ACC112 (cell line): ENCODE measurements at regions not wholly inside any gene's neighbourhood (a gene's known extent, or its start where the extent isn't known, plus 50 kb on each side); places are given as distances from the start of the nearest gene placed in this dataset.

Experiments used
- H2AFZ ChIP-seq: fragments of 200-600 bp; sonication (generic); one replicate; pipeline ENCODE4 v1.6.0; 2017; ENCODE audit warnings: antibody characterized with exemption, low read length; ENCODE audit not compliant: unreplicated experiment
- H3K27ac ChIP-seq: fragments of 200-600 bp; sonication (generic); 2 replicates; pipeline ENCODE4 v1.5.1; 2014; ENCODE audit warnings: low read depth, mild to moderate bottlenecking, antibody characterized with exemption, low read length, moderate library complexity
- H3K27me3 ChIP-seq: fragments of 200-600 bp; sonication (generic); 2 replicates; pipeline ENCODE4 v1.6.1; 2014; ENCODE audit warnings: mild to moderate bottlenecking, antibody characterized with exemption, low read length, moderate library complexity, mixed read lengths; ENCODE audit not compliant: insufficient read depth
- H3K36me3 ChIP-seq: fragments of 200-600 bp; sonication (generic); 2 replicates; pipeline ENCODE4 v1.6.1; 2016; ENCODE audit warnings: mild to moderate bottlenecking, antibody characterized with exemption, low read length, moderate library complexity, mixed read lengths; ENCODE audit not compliant: insufficient read depth
- H3K4me1 ChIP-seq: fragments of 200-600 bp; sonication (generic); one replicate; pipeline ENCODE4 v1.6.1; 2016; ENCODE audit warnings: low read length, mixed read lengths; ENCODE audit not compliant: insufficient read depth, unreplicated experiment, control insufficient read depth
- H3K4me3 ChIP-seq: fragments of 200-600 bp; sonication (generic); 2 replicates; pipeline ENCODE4 v1.5.1; 2014; ENCODE audit warnings: mild to moderate bottlenecking, low read depth, low read length
- H3K79me2 ChIP-seq: fragments of 200-600 bp; sonication (generic); one replicate; pipeline ENCODE4 v1.6.0; 2016; ENCODE audit warnings: low read length; ENCODE audit not compliant: control insufficient read depth, unreplicated experiment, insufficient read depth

DNA sequence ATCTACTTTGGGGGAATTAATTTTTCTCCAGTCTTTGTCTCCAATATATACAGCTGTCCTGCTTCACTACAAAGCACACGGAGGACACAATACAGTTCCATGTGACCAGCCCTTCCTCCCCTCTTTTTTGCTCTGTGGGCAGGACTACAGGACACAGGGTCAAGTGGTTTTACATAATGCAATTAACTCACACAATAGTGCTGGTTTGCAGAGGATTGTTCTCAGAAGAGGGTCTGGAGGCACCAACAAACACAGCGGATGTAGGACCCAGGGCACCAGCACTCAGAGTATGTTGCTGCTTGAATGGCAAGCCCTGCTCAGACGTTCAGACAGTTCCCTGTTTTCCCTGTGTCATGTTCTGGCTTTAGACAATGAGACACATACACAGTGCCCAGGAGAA, 52.0 kb upstream of the NPTX2 start:
- Histone ChIP-seq H3K27ac (no peak overlapping the region), H3K79me2 (no peaks in the 10 kb centered on the region), H3K4me3 (no peak overlapping the region), H3K4me1 (no peaks in the 10 kb centered on the region), H2AFZ (no peak overlapping the region), H3K27me3 (peaks cover 27% of the 10 kb centered on the region; the same call in 1 of the 2 replicates), H3K36me3 (no peaks in the 10 kb centered on the region)

DNA sequence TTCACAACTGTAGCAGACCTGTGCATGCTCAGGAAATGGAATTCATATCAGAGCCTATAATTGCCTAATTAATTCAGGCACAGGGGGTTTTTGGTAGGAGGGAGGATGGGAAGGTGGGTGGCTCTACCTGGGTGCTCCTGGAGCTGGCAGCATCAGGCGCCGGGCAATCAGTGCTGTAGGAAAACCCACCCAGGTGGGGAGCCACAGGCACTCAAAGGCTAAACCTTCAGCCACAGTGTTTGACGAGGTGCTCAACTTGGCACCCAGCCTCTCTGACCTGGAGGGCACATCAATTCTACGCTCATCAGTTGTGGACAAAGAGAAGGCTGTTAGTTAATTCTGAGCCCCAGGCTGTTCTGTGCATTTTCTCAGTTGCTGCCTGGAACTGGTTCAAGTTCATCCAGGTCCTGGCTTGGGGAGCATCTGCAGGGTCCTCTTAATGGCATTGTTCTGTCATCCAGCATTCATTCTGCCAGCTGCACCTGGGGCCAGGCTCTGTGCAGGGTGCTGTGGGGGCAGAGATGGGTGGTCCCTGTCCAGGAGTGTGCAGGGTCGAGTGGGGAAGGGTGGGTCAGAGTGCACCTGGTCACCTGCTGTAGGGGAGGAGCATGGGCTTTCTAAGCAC, 54.1 kb upstream of the NPTX2 start:
- no peaks in the 10 kb centered on the region for H3K79me2 ChIP-seq
- H3K4me1 ChIP-seq: no peaks in the 10 kb centered on the region
- no peak overlapping the region for H3K4me3 ChIP-seq
- H3K36me3 ChIP-seq: no peaks in the 10 kb centered on the region
- H3K27me3 ChIP-seq: peaks cover 15% of the 10 kb centered on the region; the same call in 1 of the 2 replicates
- H3K27ac ChIP-seq: no peak overlapping the region
- no peak overlapping the region for H2AFZ ChIP-seq

DNA sequence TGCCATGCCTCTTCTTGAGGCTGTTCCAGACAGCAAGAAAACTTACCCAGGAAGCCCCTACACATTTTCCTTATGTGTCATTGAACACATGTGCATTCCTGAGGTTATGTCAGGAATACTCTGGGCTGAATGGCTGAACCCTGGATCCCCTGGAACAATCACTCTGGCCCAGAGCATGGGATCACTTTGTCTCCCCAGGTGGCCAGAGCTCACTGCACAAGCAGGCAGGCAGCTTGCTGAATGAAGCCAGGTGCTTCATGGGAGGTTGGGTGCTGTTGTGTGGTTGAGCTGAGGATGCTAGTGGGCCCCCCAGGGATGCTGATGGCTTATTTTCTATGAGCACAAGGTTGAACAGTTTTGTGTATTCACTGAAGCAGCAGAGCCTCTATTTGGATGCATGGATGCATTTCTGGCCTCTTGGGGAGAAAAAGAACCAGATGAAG, 54.7 kb upstream of the NPTX2 start:
- no peak overlapping the region for H2AFZ ChIP-seq
- peaks cover 14% of the 10 kb centered on the region for H3K27me3 ChIP-seq
- H3K79me2 ChIP-seq: no peaks in the 10 kb centered on the region
- no peaks in the 10 kb centered on the region for H3K36me3 ChIP-seq
- H3K4me3 ChIP-seq: no peak overlapping the region
- H3K27ac ChIP-seq: no peak overlapping the region
- H3K4me1 ChIP-seq: no peaks in the 10 kb centered on the region

DNA sequence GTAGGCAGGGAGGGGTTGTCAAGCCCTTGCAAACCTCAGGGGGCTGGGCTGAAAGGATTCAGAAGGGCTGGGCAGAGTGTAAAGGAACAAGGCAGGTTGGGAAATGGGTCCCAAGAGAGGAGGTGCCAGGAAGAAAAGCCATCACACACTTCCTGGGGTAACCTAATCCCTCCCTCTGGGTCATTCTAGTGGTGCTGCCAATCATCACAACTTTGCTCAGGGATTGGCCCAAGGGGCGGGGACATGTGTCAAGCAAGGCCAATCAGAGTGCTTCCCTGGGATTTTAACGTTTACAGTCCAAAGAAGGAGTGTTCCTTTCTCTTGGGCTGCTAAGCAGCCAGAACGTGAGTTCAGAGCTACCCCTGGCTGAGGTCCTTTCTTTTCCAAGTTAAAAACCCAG, 57.1 kb upstream of the NPTX2 start:
- Histone ChIP-seq H3K4me3 (no peak overlapping the region), H3K27ac (no peak overlapping the region), H2AFZ (no peak overlapping the region)

DNA sequence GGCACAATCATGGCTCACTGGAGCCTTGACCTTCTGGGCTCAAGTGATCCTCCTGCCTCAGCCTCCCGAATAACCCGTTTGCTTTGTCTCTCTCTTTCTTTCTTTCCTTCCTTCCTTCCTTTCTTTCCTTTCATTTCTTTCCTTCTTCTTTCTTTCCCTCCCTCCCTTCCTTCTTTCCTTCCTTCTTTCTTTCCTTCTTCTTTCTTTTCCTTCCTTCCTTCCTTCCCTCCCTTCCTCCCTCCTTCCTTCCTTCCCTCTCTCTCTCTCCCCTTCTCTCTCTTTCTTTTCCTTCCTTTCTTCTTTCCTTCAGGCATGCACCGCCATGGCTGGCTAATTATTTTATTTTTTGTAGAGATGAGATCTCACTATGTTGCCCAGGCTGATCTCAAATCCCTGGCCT, 57.9 kb upstream of the NPTX2 start:
- Histone ChIP-seq H3K36me3 (no peaks in the 10 kb centered on the region), H3K79me2 (no peaks in the 10 kb centered on the region), H3K27ac (no peak overlapping the region), H2AFZ (no peak overlapping the region), H3K27me3 (peaks cover 21% of the 10 kb centered on the region), H3K4me3 (no peak overlapping the region), H3K4me1 (no peaks in the 10 kb centered on the region)

More for the DNA sequence above, 57.1 kb upstream of the NPTX2 start:
- no peaks in the 10 kb centered on the region for H3K4me1 ChIP-seq
- no peaks in the 10 kb centered on the region for H3K36me3 ChIP-seq
- H3K79me2 ChIP-seq: no peaks in the 10 kb centered on the region
- H3K27me3 ChIP-seq: peaks cover 21% of the 10 kb centered on the region

DNA sequence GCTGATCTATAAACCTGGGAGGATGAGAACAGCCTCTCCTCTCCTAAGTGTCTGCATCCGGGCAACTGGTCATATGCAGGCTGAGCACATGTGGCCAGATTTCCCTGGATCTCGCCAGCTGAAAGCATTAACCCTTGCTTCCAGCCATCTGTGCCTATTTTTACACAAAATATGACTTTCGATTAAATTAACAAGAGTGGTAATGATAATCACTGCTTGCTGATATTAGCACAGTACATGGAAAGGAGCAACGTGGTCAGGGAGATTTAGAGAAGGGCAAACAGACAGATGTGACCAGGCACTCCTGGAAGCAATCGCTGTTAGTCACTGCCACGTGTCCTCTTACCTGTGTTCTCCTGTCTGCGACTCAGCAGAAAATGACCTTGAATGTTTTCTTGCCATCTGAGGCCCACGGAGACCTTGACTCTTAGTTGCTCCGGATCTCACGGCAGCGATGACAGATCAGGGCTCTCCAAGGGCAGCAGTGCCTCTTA, 59.5 kb upstream of the NPTX2 start:
- Histone ChIP-seq H3K4me3 (no peak overlapping the region), H3K27me3 (peaks cover 21% of the 10 kb centered on the region), H3K79me2 (no peaks in the 10 kb centered on the region), H3K4me1 (no peaks in the 10 kb centered on the region), H2AFZ (no peak overlapping the region), H3K27ac (no peak overlapping the region), H3K36me3 (no peaks in the 10 kb centered on the region)

DNA sequence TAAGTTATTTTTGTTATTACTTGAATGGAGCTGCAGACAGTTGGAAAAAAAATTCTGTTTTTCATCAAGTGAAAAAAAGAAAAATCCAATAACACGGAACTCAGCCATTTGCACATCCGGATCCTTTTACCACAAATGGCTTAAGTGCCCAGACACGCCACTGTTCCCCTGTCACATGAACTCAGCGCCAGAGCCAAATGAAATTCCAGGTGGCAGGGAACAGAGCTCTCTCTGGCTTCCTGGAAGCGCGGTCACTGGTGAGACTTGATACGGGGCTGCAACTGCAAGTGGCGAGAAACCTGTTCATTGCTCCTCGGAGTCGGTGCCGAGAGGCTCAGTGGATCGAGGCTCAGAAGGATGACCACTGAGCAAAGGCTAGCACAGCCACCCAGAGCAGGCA, 60.8 kb upstream of the NPTX2 start:
- Histone ChIP-seq H3K27ac (no peak overlapping the region), H3K4me1 (no peaks in the 10 kb centered on the region), H3K27me3 (peaks cover 21% of the 10 kb centered on the region), H2AFZ (no peak overlapping the region), H3K36me3 (no peaks in the 10 kb centered on the region), H3K4me3 (no peak overlapping the region), H3K79me2 (no peaks in the 10 kb centered on the region)

DNA sequence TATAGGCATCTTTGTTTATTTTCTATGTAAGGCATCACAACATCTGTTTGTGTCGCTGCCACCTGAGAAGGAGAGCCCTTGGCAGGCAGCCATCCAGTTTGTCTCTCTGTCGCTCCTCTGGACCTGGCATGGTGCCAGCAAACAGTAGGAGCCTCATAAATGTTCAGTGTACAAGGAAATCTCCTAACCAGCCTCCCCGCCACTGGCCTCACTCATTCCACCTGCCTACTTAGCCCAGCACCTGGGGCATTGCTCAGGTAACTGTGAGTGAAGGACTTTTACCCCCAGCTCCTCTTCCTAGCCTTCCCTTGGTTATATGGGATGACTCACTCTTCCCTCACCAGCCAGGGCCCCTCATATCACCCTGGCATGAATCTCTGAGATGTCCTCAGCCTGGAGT, 61.7 kb upstream of the NPTX2 start:
- Histone ChIP-seq H3K4me1 (no peaks in the 10 kb centered on the region), H3K27ac (no peak overlapping the region), H2AFZ (no peak overlapping the region)

DNA sequence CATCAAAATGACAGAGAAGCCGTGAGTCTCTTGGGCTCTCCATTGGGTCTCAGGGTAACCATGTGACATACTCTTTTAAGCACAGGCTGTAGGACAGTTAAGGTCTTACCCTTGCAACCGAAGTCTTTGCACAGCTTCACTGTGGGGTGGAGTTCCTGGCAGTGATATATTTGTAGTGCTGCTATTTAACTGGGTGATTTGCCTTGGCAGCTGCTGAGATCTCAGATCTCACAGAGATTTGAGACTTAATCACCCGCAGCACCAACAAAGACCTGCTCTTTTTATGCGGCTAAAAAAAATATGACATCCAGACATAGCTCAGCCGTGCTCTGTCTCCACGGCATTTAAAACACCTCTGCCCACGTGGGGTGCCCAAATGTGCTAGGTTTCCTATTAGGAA, 63.4 kb upstream of the NPTX2 start:
- Histone ChIP-seq H3K4me3 (no peak overlapping the region), H3K36me3 (no peaks in the 10 kb centered on the region), H3K27ac (no peak overlapping the region), H2AFZ (no peak overlapping the region), H3K79me2 (no peaks in the 10 kb centered on the region), H3K27me3 (peaks cover 18% of the 10 kb centered on the region), H3K4me1 (no peaks in the 10 kb centered on the region)

More for the DNA sequence above, 61.7 kb upstream of the NPTX2 start:
- Histone ChIP-seq H3K4me3 (no peak overlapping the region), H3K27me3 (peaks cover 21% of the 10 kb centered on the region), H3K79me2 (no peaks in the 10 kb centered on the region), H3K36me3 (no peaks in the 10 kb centered on the region)

DNA sequence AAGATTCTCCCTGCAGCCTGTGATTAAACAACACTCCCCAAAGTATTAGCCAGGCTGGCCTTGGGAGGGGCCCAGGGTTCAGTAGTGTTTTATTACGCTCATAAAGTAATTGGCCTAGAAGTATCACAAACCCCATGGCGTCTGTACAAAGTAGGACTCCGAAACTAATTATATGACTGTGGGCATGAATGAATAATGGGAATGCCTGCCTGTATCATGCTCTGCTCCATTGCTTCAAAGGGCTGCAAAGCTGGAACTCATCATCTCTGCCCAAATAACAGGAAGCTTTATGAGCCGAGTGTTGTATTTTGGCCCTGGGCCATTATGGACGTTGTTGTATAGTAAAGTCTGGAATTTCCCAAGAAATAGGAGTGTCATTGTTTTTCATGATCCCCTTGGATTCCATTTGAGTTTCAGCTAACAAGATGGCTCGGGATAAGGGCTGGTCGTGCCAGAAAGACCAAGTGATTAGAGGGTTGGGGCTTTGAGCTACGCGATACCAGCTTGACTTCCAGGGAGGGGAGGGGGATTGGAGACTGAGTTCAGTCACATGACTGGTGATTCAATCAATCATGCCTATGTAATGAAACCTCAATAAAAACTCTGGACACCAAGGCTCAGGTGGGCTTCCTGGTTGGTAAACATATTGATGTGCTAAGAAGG, 65.3 kb upstream of the NPTX2 start:
- H3K27me3 ChIP-seq: 0 out of 2 replicates have a peak, but pooled peaks cover 12% of the 10 kb centered on the region
- no peaks in the 10 kb centered on the region for H3K4me1 ChIP-seq
- no peak overlapping the region for H2AFZ ChIP-seq
- no peaks in the 10 kb centered on the region for H3K36me3 ChIP-seq
- H3K27ac ChIP-seq: no peak overlapping the region
- H3K4me3 ChIP-seq: no peak overlapping the region
- H3K79me2 ChIP-seq: no peaks in the 10 kb centered on the region

DNA sequence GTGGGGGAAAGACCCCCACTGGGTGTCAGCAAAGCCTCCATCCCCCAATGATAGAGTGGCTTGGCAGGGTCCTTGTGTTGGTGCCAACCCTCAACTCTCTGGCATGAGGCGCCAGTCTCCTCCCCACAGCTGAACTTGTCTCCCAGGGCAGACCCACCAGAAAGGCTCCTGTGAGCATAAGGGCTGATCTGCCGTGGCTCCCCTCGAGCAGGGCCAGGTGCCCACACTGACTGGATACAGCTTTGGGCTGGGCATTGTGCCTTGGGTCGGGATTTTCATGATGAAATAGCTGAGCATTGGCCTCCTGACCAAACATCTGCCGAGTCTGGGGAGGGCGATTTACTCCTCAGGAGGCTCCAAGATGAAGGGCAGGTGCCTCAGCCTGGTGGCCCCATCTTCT, 68.1 kb upstream of the NPTX2 start:
- no peaks in the 10 kb centered on the region for H3K79me2 ChIP-seq
- H3K27me3 ChIP-seq: peaks cover 7% of the 10 kb centered on the region; the same call in 1 of the 2 replicates
- H3K4me1 ChIP-seq: no peaks in the 10 kb centered on the region
- H2AFZ ChIP-seq: no peak overlapping the region
- H3K4me3 ChIP-seq: no peak overlapping the region
- no peaks in the 10 kb centered on the region for H3K36me3 ChIP-seq
- H3K27ac ChIP-seq: no peak overlapping the region
